ENCODE measurements at regions not wholly inside any gene's neighbourhood (a gene's known extent, or its start where the extent isn't known, plus 50 kb on each side); places are given as distances from the start of the nearest gene placed in this dataset.

DNA sequence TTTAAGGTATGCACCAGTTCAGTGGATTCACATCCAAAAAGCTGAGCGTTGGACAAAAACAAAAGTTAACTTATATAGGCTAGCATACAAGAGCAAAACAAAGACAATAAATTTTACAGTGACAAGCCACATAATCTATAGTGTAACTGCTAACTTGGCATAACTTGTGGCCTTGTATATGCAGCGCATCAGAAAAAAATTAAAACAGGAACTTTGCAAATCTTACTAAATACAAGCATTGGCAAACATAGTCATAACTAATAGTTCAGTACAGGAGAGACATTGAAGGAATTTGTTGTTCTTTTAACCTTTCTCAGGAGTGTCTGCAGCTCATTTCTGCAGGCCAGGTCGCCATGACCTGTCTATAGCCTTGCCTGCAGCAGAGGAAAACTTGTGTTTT lies 54.6 kb downstream of the OR10H4 start:
- TF ChIP-seq, protein P1, sequence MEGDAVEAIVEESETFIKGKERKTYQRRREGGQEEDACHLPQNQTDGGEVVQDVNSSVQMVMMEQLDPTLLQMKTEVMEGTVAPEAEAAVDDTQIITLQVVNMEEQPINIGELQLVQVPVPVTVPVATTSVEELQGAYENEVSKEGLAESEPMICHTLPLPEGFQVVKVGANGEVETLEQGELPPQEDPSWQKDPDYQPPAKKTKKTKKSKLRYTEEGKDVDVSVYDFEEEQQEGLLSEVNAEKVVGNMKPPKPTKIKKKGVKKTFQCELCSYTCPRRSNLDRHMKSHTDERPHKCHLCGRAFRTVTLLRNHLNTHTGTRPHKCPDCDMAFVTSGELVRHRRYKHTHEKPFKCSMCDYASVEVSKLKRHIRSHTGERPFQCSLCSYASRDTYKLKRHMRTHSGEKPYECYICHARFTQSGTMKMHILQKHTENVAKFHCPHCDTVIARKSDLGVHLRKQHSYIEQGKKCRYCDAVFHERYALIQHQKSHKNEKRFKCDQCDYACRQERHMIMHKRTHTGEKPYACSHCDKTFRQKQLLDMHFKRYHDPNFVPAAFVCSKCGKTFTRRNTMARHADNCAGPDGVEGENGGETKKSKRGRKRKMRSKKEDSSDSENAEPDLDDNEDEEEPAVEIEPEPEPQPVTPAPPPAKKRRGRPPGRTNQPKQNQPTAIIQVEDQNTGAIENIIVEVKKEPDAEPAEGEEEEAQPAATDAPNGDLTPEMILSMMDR (IDR thresholded peaks at IDR 0.05; ENCODE audit: insufficient read depth, low read length, poor library complexity, severe bottlenecking), result no peak
- no peak for TF ChIP-seq EZH2phosphoT487 (conservative IDR thresholded peaks at IDR 0.05; ENCODE audit: low read length)

Data from SU-DHL-6 (cell line).